Uterus (tissue), 2 donors: ENCODE measurements at regions not wholly inside any gene's neighbourhood (a gene's known extent, or its start where the extent isn't known, plus 50 kb on each side); places are given as distances from the start of the nearest gene placed in this dataset.

Source experiments
- POLR2A ChIP-seq, 2 donors: fragments of 450-650 bp; IDR thresholded peaks; one replicate each; pipeline ENCODE4 v1.6.1; 2016; ENCODE audit warnings: antibody characterized with exemption in 2 of 2, mild to moderate bottlenecking in 1 of 2, moderate library complexity in 1 of 2
- TF ChIP-seq, protein P1 (sequence below), 4 experiments: fragments of 200-600 bp in 2 of 4; fragments of 450-650 bp in 2 of 4; sonication (generic) in 2 of 4; IDR thresholded peaks; one replicate each; pipeline ENCODE4 v1.5.1; 2016 to 2019; ENCODE audit warnings: antibody characterized with exemption in 4 of 4, mild to moderate bottlenecking in 2 of 4, moderate library complexity in 1 of 4

DNA sequence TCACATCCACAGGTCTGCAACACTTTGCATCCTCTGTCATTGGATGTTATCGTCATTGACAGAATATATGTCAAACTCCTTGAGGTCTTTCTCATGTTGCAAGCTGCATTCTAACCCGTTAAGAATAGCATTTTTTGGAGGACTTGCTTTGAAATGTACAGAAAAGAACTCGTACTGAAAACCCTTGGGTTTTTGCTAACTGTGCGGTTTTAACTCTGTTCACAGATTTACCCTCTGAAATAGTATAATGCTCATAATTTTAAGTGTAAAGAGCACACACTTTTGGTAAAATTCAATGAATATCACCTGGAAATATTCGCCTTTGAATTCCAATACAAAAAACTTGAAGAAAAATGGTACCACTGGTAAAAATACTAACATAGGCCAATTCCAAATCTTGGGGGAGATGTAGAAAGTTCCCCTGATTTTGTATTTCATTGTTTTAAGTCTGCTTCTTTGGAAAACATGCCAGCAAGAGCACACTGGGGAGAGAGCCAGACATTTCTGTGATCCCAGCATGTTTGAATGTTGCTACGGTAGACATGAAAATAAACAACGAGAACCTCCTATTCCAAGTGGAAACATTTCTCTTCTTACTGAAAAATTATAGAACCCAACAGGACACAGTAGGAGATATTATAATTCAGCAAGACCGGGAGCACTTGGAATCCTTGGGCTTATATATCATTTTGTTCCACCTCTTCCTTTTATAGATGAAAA lies 446.0 kb downstream of the AEBP2 start:
- TF ChIP-seq, protein P1, sequence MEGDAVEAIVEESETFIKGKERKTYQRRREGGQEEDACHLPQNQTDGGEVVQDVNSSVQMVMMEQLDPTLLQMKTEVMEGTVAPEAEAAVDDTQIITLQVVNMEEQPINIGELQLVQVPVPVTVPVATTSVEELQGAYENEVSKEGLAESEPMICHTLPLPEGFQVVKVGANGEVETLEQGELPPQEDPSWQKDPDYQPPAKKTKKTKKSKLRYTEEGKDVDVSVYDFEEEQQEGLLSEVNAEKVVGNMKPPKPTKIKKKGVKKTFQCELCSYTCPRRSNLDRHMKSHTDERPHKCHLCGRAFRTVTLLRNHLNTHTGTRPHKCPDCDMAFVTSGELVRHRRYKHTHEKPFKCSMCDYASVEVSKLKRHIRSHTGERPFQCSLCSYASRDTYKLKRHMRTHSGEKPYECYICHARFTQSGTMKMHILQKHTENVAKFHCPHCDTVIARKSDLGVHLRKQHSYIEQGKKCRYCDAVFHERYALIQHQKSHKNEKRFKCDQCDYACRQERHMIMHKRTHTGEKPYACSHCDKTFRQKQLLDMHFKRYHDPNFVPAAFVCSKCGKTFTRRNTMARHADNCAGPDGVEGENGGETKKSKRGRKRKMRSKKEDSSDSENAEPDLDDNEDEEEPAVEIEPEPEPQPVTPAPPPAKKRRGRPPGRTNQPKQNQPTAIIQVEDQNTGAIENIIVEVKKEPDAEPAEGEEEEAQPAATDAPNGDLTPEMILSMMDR (IDR thresholded peaks at IDR 0.05): no peak
- TF ChIP-seq POLR2A (IDR thresholded peaks at IDR 0.05): no peak
